ENCODE measurements at regions not wholly inside any gene's neighbourhood (a gene's known extent, or its start where the extent isn't known, plus 50 kb on each side); places are given as distances from the start of the nearest gene placed in this dataset.
A peak's percentile ranks its signal among the peaks of the same experiment; 100 is the strongest.

DNA sequence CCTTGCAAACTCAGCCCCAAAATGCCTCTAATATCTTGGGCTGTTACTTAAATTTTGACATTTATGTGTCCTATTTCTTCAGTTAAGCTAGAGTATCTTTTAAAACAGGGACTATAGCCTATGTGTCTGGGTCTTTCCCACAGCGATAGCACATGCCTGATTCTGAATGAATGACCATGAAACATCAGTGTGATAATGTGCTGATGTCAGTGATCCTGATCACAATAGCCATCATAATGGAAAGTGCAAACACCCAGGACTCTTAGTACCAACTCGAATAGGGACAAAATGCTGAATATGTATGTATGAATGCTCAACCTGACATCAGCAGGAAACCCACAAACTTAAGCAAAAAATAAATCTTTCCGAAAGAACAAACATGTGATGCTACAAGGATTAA is 537.4 kb downstream of the IGSF11 start:
- ChIA-PET POLR2A (no interaction called here), CTCF (no interaction called here)
- Histone ChIP-seq H3K36me3 (ENCODE audit: control insufficient read depth, insufficient read depth, low read length) (no peaks in the 10 kb centered on the region), H3K27me3 (replicated peaks; ENCODE audit: control insufficient read depth, insufficient read depth, low read length) (no peaks in the 10 kb centered on the region), H3K4me1 (no peaks in the 10 kb centered on the region), H3K4me3 (ENCODE audit: low read depth, low read length) (no peak overlapping the region), H3K9me3 (no peaks in the 10 kb centered on the region)
- no peaks in the 10 kb centered on the region for H3K9me3 Mint-ChIP-seq (ENCODE audit: unreplicated experiment)
- BruUV-seq (replicated peaks): no TSS peak
- H3K4me3 Mint-ChIP-seq (ENCODE audit: unreplicated experiment): no peak overlapping the region
- TF ChIP-seq, protein P1, sequence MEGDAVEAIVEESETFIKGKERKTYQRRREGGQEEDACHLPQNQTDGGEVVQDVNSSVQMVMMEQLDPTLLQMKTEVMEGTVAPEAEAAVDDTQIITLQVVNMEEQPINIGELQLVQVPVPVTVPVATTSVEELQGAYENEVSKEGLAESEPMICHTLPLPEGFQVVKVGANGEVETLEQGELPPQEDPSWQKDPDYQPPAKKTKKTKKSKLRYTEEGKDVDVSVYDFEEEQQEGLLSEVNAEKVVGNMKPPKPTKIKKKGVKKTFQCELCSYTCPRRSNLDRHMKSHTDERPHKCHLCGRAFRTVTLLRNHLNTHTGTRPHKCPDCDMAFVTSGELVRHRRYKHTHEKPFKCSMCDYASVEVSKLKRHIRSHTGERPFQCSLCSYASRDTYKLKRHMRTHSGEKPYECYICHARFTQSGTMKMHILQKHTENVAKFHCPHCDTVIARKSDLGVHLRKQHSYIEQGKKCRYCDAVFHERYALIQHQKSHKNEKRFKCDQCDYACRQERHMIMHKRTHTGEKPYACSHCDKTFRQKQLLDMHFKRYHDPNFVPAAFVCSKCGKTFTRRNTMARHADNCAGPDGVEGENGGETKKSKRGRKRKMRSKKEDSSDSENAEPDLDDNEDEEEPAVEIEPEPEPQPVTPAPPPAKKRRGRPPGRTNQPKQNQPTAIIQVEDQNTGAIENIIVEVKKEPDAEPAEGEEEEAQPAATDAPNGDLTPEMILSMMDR (IDR thresholded peaks at IDR 0.05; ENCODE audit: insufficient read depth in 1 of 2, low read depth in 1 of 2, low read length in 1 of 2, severe bottlenecking in 1 of 2, unreplicated experiment in 1 of 2): no peak
- no peaks in the 10 kb centered on the region for H3K4me1 Mint-ChIP-seq (ENCODE audit: low read depth, unreplicated experiment)
- intact Hi-C loops (cut with micrococcal nuclease; ENCODE audit: unreplicated experiment): no loop called here
- H3K36me3 Mint-ChIP-seq (ENCODE audit: insufficient read depth, unreplicated experiment): no peaks in the 10 kb centered on the region
- H3K27ac Mint-ChIP-seq (ENCODE audit: unreplicated experiment): no peak overlapping the region
- H3K27me3 Mint-ChIP-seq (ENCODE audit: insufficient read depth, unreplicated experiment): no peaks in the 10 kb centered on the region
- no peak for DNase-seq

DNA sequence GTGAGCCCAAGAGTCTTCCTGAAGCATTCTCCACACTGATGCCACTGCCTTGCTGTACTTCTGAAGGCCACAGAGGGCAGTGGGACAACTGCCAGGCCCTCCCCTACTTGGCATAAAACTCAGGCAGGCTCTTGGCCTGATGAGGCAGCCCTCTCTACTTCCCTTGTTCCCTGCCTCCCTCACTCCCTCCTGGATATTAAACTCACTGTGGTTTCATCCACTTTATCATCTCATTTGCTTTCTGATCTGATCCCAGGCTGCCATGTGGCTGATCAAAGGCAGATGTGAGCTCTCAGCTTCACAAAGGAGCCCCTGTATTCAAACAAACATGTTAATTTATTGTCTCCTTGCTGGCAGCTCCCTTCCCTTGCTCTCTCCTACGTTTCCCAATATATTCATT is 533.5 kb downstream of the IGSF11 start:
- peaks cover 9% of the 10 kb centered on the region for H3K4me1 ChIP-seq
- POLR2A ChIA-PET: no interaction called here
- TF ChIP-seq, protein P1 (IDR thresholded peaks at IDR 0.05; ENCODE audit: insufficient read depth in 1 of 2, low read depth in 1 of 2, low read length in 1 of 2, severe bottlenecking in 1 of 2, unreplicated experiment in 1 of 2): no peak
- DNase-seq: peak in 1 of 2 experiments; percentile 14
- no peaks in the 10 kb centered on the region for H3K9me3 Mint-ChIP-seq (ENCODE audit: unreplicated experiment)
- H3K4me3 Mint-ChIP-seq (ENCODE audit: unreplicated experiment): no peak overlapping the region
- intact Hi-C loops (cut with micrococcal nuclease; ENCODE audit: unreplicated experiment): no loop called here
- no peaks in the 10 kb centered on the region for H3K36me3 ChIP-seq (ENCODE audit: control insufficient read depth, insufficient read depth, low read length)
- H3K4me1 Mint-ChIP-seq (ENCODE audit: low read depth, unreplicated experiment): no peaks in the 10 kb centered on the region
- H3K27me3 ChIP-seq (replicated peaks; ENCODE audit: control insufficient read depth, insufficient read depth, low read length): no peaks in the 10 kb centered on the region
- CTCF ChIA-PET: no interaction called here
- H3K4me3 ChIP-seq (ENCODE audit: low read depth, low read length): no peak overlapping the region
- H3K9me3 ChIP-seq: no peaks in the 10 kb centered on the region
- no peak overlapping the region for H3K27ac Mint-ChIP-seq (ENCODE audit: unreplicated experiment)
- no TSS peak for BruUV-seq (replicated peaks)
- H3K27me3 Mint-ChIP-seq (ENCODE audit: insufficient read depth, unreplicated experiment): no peaks in the 10 kb centered on the region
- H3K36me3 Mint-ChIP-seq (ENCODE audit: insufficient read depth, unreplicated experiment): no peaks in the 10 kb centered on the region

DNA sequence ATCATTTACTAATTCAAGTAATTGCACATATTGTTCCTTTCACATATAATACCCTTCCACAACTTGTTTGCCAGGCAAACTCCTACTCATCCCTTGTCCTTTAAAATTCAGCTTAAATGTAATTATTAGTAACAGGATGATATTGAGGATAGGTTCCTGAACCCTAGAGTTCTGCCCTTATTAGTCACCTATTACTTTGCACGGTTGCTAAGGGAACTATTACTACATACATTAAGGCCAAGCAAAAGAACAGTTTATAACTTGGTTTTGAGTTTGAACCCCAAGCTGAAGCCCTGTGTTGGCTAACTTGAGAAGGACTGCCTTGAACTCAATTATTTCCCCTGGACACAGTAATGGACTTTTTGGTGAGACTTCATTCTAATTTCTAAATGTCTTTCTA is 529.7 kb downstream of the IGSF11 start:
- CTCF ChIA-PET: no interaction called here
- H3K4me3 Mint-ChIP-seq (ENCODE audit: unreplicated experiment): no peak overlapping the region
- no TSS peak for BruUV-seq (replicated peaks)

More for the DNA sequence above, 529.7 kb downstream of the IGSF11 start:
- Histone ChIP-seq H3K4me3 (ENCODE audit: low read depth, low read length) (no peak overlapping the region), H3K27me3 (replicated peaks; ENCODE audit: control insufficient read depth, insufficient read depth, low read length) (no peaks in the 10 kb centered on the region), H3K36me3 (ENCODE audit: control insufficient read depth, insufficient read depth, low read length) (no peaks in the 10 kb centered on the region), H3K4me1 (peaks cover 16% of the 10 kb centered on the region), H3K9me3 (no peaks in the 10 kb centered on the region)
- intact Hi-C loops (cut with micrococcal nuclease; ENCODE audit: unreplicated experiment): no loop called here
- no peak for DNase-seq
- TF ChIP-seq, protein P1 (IDR thresholded peaks at IDR 0.05; ENCODE audit: insufficient read depth in 1 of 2, low read depth in 1 of 2, low read length in 1 of 2, severe bottlenecking in 1 of 2, unreplicated experiment in 1 of 2): no peak
- no peaks in the 10 kb centered on the region for H3K36me3 Mint-ChIP-seq (ENCODE audit: insufficient read depth, unreplicated experiment)
- no peaks in the 10 kb centered on the region for H3K27me3 Mint-ChIP-seq (ENCODE audit: insufficient read depth, unreplicated experiment)
- peaks cover 6% of the 10 kb centered on the region for H3K4me1 Mint-ChIP-seq (ENCODE audit: low read depth, unreplicated experiment)
- no peaks in the 10 kb centered on the region for H3K9me3 Mint-ChIP-seq (ENCODE audit: unreplicated experiment)
- POLR2A ChIA-PET: no interaction called here
- no peak overlapping the region for H3K27ac Mint-ChIP-seq (ENCODE audit: unreplicated experiment)
